Kidney tubule cell (primary cell): ENCODE measurements at regions not wholly inside any gene's neighbourhood (a gene's known extent, or its start where the extent isn't known, plus 50 kb on each side); places are given as distances from the start of the nearest gene placed in this dataset.
A peak's percentile ranks its signal among the peaks of the same experiment; 100 is the strongest.

ENCODE experiments used
- DNase-seq: peaks from one replicate; pipeline ENCODE4 v3.0.0-alpha.2; 2018; ENCODE audit warnings: low spot score

- DNase-seq, result no peak
Observed at GRCh38 chr22:25350551-25350971, 131.1 kb downstream of the CRYBB2 start.

GRCh38 chr22:25351631-25352293 is 132.3 kb downstream of the CRYBB2 start:
- no peak for DNase-seq

DNA sequence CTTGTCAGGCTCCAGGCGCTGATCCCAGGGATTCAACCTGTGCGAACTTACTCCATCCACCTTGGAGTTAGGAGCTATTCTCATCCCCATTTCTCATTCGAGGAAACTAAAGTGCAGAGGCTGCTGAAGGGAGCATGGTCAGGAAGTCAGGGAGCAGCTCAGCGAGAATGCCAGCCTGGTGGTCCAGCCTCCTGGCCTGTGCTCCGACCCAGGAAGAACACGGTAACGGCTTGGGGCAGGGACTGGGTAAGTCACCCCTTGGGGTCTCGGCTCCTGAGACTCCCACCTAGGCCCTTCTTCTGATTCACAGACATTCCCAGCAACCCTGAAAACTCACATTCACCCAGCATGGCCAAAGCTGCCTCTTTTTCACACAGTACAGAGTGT is 132.8 kb downstream of the CRYBB2 start:
- DNase-seq, result no peak

- DNase-seq, result no peak
Observed at GRCh38 chr22:25353516-25354445, 134.3 kb downstream of the CRYBB2 start.

DNA sequence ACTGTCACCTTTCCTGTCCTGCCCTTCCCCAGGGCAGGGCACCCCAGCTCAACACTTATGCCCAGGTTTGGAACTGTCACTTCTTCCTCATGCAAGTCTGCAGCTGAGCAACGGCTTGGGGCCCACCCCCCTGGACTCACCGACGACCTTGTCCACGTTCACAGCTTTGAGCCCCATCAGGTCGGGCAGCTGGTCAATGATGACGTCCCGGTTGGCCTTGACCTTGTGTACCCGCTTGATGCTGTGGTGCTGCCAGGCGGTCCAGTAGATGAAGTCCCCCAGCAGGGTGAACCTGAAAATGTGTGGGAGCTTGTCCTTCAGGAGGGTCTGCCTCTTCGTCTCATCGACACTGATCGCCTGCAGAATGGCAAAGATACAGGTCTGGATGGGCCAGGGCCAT is 135.0 kb downstream of the CRYBB2 start:
- DNase-seq, result no peak

DNA sequence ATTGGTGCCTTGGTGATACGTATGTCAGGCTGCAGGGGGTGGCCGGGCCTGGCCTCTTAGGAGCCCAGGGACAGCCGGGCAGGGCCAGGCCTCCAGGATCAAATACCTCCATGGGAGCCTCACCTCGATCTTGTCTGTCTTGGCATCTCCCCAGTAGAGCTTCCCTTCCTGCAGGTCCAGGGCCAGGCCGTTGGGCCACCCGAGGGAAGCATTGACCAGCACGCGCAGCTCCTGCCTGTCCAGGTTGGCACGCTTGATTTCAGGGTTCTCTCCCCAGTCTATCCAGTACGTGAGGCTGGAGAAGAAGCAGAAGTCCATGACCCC is 137.7 kb downstream of the CRYBB2 start:
- DNase-seq, result no peak

GRCh38 chr22:25357606-25358420 is 138.4 kb downstream of the CRYBB2 start:
- no peak for DNase-seq

DNA sequence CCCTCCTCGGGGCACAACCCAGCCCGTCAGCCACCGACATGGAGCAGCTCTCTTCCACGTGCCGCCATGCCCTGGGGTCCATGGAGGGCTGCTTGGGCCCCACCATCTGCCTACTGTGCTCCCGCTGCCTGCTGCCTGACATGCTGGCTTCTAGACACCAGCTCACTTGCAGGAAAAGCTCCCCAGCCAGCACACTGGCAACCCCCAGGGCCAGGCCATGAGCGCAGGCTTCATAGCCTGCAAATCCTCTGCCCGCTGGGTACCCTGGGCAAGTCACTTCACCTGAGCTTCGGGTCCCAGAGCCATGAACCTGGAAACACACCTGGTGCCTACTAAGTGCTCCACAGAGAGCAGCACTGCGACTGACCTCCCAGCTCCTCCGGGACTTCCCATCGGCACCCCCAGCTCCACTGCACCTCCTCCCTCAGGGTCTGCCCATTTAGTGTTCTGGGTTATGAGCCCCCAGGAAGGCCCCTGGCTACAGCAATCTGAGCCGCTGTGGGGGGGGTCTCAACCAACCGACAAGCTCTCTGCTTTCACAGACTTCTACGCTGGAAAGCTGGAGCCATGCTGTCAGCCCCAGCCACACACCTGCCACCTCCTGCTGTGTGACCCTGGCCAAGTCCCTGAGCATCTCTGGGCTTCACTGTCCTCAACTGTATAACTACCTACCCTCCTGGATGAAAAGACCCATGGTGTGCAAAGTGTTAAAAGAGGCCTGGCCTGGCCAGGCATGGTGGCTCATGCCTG is 139.2 kb downstream of the CRYBB2 start:
- DNase-seq, result no peak

DNA sequence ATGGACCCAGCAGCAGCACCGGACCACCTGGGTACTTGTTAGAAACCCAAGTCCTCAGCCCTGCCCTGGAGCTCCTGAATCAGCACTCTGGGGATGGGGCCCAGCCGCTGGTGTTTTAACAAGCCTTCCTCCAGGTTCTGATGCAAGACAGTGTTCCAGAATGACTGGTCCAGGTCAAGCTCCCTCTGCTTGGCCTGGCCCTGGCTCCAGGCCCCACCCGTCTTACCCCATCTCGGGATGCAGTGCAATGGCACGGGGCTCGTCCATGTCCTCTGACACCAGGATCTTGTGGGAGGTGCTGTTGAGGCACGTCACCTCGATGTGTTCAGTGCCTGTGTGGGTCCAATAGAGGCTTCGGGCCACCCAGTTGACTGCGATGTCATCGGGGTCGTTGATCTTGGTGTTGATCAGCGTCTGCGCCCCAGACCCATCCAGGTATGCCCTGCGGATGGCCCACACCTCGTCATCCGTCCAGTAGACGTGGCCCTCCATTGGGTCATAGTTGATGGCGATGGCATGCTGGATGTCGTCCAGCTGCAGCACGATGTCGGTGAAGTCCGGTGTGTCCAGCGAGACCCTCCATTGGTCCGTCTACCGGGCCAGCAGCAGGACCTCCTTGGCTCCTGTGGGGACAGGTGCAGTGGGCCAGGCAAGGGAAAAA is 140.3 kb downstream of the CRYBB2 start:
- DNase-seq, result no peak

- DNase-seq, result no peak
Observed at GRCh38 chr22:25360411-25360810, 141.0 kb downstream of the CRYBB2 start.

DNA sequence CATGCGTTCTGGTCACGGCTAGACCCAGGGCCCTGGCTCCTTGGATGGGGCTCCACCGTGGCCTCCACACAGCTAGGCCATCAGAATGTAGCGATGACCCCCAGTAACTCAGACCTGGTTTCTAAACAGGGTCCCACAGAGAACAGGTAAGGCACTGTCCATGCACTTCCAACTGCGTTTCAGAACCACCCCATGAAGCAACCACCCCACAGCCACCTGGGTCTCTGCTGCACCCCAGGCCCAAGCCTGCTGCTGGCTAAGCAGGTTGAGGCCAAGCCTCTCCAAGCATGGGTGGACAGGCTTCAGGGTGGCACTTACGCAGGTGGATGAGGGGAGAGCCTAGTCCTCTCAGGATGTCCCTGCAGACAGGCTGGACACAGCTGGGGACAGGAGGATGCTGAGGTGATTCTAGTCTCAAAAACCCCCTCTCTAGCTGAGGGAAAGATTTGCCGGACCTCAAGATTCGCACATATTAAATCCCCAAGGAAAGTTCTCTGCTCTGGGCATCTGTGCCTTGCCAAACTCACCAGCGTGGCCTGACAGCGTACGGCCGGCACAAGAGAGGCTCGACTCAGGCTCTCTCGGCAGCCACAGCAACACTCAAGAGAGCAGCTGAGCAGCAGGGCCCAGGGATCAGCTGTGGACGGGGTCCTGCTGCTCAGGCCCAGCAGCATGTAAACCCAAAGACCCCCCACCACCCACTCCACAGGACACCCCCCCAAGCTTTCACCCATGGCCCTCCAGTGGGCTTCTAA is 141.6 kb downstream of the CRYBB2 start:
- no peak for DNase-seq

GRCh38 chr22:25361899-25362214 is 142.4 kb downstream of the CRYBB2 start:
- no peak for DNase-seq

GRCh38 chr22:25362215-25362882 is 142.9 kb downstream of the CRYBB2 start:
- DNase-seq, result peak; percentile 53

DNA sequence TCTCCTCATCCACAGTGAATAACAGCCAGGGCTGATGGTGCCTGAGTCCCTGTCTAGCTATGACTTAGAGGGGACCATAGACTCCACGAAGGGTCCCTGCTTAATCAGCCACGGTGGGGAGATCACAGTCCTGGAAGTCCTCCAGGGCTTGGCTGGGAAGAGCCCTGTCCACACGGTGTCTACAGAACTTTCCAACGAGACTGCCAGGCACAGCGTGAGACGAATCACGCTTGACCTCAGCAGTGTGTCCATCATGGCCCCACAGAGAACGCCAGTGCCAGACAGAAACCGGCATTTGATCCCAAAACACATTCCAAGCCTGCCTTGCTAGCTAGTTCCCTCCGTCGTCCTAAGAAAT is 143.4 kb downstream of the CRYBB2 start:
- no peak for DNase-seq

DNA sequence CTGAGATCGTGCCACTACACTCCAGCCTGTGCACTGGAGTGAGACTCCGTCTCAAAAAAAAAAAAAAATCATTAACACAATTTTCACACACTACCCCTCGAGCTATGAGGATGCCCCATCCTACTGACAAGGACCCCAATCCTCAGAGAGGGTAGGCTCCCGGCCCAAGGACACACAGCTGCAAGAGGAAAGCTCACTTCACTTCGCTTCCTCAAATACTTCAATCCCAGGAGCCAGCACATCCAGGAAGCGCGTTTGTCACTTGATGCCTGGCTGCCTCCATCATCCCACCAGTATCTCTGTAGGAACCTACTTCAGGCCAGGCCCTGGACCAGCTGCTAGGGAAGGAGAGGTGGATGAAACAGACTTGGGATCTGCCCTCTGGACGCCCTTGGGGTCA is 144.0 kb downstream of the CRYBB2 start:
- DNase-seq, result no peak

DNA sequence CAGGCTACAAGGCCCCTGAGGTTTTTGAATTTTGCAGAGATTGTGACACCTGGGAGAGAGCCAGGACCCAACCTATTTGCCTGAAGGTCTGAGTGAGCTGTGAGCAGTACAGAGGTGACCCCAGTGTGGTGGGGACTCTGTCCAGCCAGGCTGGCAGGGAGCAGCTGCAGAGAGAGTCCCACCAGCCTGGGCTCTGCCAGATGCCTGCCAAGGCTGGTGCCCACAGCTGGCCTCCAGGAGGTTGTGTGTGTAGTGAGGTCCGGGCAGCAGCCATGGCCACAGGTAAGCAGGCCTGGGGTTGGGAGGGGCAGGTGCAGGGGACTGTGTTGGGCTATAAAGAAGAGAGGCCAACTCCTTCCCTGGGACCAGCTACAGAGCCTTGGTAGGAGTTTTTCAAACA is 144.8 kb downstream of the CRYBB2 start:
- no peak for DNase-seq

GRCh38 chr22:25364736-25365241 is 145.3 kb downstream of the CRYBB2 start:
- DNase-seq, result no peak

GRCh38 chr22:25365491-25366261 is 146.2 kb downstream of the CRYBB2 start:
- DNase-seq, result no peak

- DNase-seq, result no peak
Observed at GRCh38 chr22:25366408-25366807, 147.0 kb downstream of the CRYBB2 start.
